Occipital lobe (tissue), 1 donor: ENCODE measurements at regions not wholly inside any gene's neighbourhood (a gene's known extent, or its start where the extent isn't known, plus 50 kb on each side); places are given as distances from the start of the nearest gene placed in this dataset.
"Not testable (repeated sequence)": the region's sequence is repeated elsewhere in the genome, so short reads cannot be mapped to it uniquely, and the experiment has no call there.

Experiments
- DNase-seq: peaks from one replicate; lab custom pipeline; 2025; lab: John Stamatoyannopoulos, UW

DNA sequence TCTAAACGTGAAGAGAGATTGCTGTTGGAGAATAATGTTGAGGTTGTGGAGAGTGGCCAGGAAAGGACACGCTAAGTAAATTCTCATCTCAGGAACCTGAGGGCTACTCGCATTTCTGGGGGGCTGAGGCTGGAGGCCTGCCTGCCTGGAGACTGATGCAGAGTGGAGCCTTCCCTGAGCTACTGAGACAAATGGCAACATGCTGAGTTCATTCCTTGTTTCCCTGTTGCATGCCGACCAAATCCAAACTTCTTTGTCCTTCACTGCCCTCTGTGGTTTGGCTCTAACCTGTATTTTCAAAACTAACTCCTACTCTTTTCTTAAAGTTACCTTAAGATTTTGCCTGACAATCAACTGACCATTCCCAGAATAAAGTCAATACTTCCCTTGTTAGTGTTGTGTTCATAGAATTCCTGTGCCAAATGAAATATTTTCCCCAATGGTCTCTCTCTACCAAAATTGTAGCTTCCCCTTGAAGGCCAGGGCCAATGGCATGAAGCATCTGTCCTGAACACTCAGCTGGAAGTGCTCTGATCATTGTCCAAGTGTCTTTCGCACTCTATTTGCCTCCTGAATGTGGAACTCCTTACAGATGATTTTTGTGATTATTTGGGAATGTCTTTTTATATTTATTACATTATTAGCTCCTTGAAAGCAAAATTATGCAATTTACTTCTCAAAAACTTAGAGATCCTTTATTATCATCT, 1085.6 kb downstream of the SOCS6 start:
- no peak for DNase-seq

GRCh38 chr18:71371951-71372605, 1083.2 kb downstream of the SOCS6 start:
- DNase-seq, result no peak

DNA sequence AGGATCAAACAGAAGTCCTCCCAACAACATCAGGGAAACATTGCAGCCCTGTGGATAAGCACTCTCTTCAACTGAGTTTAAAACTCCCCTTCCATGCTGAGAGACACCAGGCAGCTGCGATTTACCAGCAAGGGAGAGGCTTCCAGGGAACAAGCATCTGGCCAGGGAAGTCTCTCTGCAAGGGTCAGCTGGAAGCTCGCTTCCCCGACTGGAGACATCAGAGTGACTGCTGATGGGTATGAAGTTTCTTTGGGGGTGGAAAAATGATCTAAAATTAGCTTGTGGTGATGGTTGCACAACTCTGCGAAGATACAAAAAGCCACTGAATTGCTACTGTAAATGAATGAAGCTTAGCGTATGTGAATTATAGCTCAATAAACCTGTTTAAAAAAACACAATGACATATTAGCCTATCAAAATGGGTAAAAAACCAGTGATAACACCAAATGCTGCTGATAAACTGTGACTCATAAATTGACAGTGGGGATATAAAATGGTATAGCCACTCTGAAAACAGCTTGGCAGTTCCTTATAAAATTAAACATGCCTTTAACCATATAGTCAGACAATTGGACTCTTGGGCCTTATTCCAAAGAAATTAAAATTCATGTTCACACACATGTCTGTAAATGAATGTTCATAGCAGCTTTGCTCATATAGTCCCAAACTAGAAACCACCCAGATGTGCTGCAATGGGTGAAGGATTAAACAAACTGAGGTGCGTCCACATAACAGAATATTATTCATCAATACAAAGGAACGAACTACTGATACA, 1082.0 kb downstream of the SOCS6 start:
- no peak for DNase-seq

- DNase-seq, result no peak
Observed at GRCh38 chr18:71370095-71370494, 1081.2 kb downstream of the SOCS6 start.

- no peak for DNase-seq
Observed at GRCh38 chr18:71362140-71362539, 1073.3 kb downstream of the SOCS6 start.

DNA sequence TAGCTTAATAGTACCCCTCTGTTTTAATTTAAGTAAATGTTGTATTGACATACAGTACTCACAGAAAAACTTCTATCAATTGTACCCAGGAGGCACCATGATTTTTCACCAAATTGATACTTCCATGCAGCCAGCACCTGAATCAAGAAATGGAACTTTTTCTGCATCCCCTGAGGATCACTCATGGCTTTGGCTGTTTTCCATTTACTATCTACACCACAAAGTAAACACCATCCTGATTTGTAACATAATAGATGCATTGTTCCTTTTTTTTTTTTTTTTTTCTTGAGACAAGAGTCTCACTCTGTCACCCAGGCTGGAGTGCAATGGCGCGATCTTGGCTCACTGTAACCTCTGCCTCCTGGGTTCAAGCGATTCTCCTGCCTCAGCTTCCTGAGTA, 1066.8 kb downstream of the SOCS6 start:
- not testable (repeated sequence) for DNase-seq

GRCh38 chr18:71352618-71353017, 1063.8 kb downstream of the SOCS6 start:
- DNase-seq, result no peak

DNA sequence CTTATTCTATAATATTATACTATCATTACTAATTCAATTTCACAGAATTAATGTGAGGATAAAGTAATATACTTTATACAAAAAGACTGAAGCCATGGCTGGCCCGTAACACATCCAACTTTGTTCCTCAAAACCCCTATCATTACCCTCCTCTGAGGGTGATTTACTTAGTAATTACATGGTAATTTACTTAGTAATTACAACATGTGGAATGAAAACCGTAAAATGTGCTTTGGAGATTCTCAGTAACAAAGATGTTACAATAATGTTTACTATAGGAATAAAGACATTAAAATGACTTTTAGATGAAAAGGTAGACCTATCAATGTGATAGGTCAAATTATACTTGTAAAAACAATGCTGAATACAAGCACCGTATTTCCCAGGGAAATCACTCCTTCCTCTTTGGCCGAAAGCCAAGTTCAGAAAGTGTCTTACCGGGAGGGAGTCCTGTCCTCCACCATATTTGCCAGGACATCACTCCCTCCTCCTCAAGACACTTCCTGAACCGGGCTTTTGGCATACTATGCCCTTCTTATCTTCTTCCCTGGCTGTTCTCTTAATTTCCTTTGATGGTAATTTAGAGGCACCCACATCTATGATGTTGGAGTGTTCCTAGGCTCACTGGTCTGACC, 1047.8 kb downstream of the SOCS6 start:
- no peak for DNase-seq

DNA sequence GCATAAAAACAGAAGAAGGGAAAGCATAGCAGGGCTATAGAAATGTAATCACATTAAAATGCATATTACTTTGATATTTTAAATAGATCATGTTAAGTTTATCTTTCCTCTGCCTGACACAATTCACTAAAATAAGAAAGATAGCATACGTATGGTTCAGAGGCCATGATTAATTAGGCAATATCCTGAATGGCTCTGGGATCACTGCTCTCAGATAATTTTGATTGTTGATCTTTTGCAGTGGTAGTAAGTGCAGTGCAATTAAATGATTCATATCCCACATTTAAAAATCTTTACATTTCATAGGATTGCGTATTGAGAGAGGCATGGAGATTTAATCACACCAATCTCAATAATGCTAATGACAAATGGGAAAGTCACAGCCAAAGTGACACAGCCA, 1040.7 kb downstream of the SOCS6 start:
- DNase-seq, result no peak

- no peak for DNase-seq
Observed at GRCh38 chr18:71329114-71329513, 1040.3 kb downstream of the SOCS6 start.

GRCh38 chr18:71327850-71328249, 1039.0 kb downstream of the SOCS6 start:
- DNase-seq, result no peak

DNA sequence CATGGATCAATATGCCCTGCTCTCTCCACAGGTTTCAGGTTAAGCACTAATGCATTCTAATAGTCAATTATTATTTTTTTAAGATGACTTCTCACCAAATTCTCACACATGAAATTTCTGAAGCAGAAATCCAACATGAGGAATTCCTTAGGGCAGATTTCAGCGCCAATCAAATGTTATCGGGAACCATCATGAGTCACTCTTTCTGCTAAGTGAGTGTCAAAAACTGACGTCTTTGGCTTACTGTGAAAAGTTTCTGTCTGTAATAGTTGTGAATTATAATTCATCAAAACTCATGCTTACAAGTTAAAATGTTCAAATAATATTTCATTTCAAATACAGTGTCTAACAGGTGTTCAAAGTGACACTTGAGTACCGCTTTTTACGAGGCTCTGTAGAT, 1038.6 kb downstream of the SOCS6 start:
- DNase-seq, result no peak

DNA sequence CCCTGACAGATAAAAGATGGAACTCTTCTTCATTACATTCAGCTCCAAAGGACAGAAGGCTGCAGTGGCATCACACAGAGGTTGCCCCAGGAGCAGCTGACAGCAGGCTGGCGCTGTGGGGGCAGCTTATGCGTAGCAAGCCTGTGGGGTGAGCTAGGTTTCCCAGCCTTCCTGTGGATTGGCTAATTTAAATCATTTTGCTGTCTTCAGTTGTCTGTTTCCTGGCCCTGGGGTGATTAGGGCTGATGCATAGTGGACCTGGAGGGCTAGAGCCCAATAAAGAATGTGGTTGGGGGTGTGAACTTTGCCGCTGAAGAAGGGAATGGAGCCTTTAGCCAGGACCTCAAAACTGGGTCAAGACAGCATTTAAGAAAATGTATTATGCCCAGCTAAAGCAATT, 1038.0 kb downstream of the SOCS6 start:
- DNase-seq, result no peak

GRCh38 chr18:71324356-71324755, 1035.5 kb downstream of the SOCS6 start:
- DNase-seq, result no peak

DNA sequence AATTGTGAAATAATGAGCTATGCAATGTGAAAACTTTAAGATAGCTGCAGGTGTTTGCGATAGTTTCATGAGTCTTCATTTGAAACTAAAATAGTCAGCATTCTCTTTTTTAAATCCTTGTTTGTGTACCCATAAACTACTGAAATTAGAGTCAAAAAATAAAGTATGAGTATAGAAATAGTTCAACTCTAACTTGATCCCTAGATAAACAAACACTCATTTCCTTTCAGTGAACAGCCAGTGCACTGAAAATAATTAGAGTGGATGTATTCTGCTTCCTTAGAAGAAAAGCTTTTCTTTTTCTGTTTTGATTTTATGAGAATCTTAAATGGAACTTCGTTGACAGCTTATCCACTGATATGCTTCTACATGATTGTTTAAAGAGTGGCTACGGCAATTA, 1033.4 kb downstream of the SOCS6 start:
- DNase-seq, result no peak

GRCh38 chr18:71321319-71321718, 1032.5 kb downstream of the SOCS6 start:
- no peak for DNase-seq

GRCh38 chr18:71304856-71305255, 1016.0 kb downstream of the SOCS6 start:
- no peak for DNase-seq

GRCh38 chr18:71303743-71304142, 1014.9 kb downstream of the SOCS6 start:
- DNase-seq, result not testable (repeated sequence)

DNA sequence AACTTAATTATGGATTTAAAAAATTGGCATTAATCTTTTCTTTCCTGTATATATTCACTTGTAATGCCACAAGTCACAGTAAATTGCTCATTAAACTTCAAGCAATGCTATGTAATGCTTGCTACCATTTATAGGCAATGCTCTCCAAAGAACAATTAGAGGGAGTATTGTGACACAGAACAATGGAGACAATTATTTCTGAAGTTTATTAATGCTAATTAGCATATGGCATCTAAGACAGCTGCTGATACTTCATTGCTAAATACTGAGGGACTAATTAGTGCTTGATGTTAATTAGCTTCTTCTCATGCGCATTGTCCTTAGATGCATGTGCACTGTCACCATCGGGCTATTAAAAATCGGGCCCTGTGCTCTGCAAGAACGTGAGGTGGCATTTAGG, 1012.8 kb downstream of the SOCS6 start:
- DNase-seq, result no peak

- not testable (repeated sequence) for DNase-seq
Observed at GRCh38 chr18:71294201-71294600, 1005.4 kb downstream of the SOCS6 start.

DNA sequence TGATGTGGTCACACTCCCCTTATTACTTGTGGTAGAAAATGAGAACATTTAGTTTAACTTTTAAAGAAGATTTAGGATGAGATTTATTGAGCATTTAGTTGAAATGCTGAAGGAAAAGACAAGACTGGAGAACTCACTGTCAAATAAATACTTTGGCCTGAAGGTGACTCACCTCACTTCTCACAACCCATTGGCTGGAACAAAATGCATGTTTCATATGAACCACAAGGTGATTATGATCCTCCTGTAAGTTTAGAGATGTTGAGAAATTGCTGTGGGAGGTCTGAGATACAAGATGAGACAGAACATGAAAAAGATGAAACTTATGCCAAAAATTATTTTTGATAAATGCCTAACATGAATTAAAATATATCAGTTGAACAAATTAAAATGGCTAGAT, 1004.5 kb downstream of the SOCS6 start:
- no peak for DNase-seq

GRCh38 chr18:71287268-71287667, 998.4 kb downstream of the SOCS6 start:
- no peak for DNase-seq
